DND-41 (cell line): ENCODE measurements at regions not wholly inside any gene's neighbourhood (a gene's known extent, or its start where the extent isn't known, plus 50 kb on each side); places are given as distances from the start of the nearest gene placed in this dataset.

ENCODE experiments used
- CTCF ChIP-seq: IDR thresholded peaks from 2 replicates; pipeline ENCODE4 v1.5.1; 2012; ENCODE audit warnings: borderline replicate concordance, low read length, moderate library complexity, mild to moderate bottlenecking; ENCODE audit not compliant: poor library complexity, severe bottlenecking; ENCODE audit errors: extremely low read depth
- EZH2 ChIP-seq: IDR thresholded peaks from 3 replicates; pipeline ENCODE4 v1.6.1; 2012; ENCODE audit warnings: borderline replicate concordance, low read depth, mild to moderate bottlenecking, moderate library complexity, low read length, inconsistent platforms; ENCODE audit not compliant: severe bottlenecking

GRCh38 chrX:4841216-4841745, 1127.8 kb upstream of the PRKX start:
- TF ChIP-seq CTCF (no peak), EZH2 (no peak)
